Esophagus squamous epithelium (tissue), 5 donors: ENCODE measurements at regions not wholly inside any gene's neighbourhood (a gene's known extent, or its start where the extent isn't known, plus 50 kb on each side); places are given as distances from the start of the nearest gene placed in this dataset.

Source experiments
- DNase-seq: peaks from one replicate; lab custom pipeline; 2025; lab: John Stamatoyannopoulos, UW
- H3K27ac ChIP-seq, 4 donors: fragments of 200-600 bp; sonication (generic); one replicate each; pipeline ENCODE4 v1.5.1; 2016 to 2019; ENCODE audit warnings: mild to moderate bottlenecking in 1 of 4
- H3K27me3 ChIP-seq, 4 donors: fragments of 200-600 bp; sonication (generic); 1 replicate in 3 of 4; 2 replicates in 1 of 4; pipeline versions ENCODE4 v1.5.1 to v1.6.0; 2017 to 2021; ENCODE audit warnings: antibody characterized with exemption in 1 of 4
- H3K36me3 ChIP-seq, 3 donors: fragments of 200-600 bp; sonication (generic); one replicate each; pipeline ENCODE4 v1.5.1; 2016 to 2019
- H3K4me1 ChIP-seq, 3 donors: fragments of 200-600 bp; sonication (generic); one replicate each; pipeline ENCODE4 v1.5.1; 2017 to 2019
- H3K4me3 ChIP-seq, 4 donors: fragments of 200-600 bp; sonication (generic); 1 replicate in 3 of 4; 2 replicates in 1 of 4; pipeline ENCODE4 v1.5.1; 2016 to 2019; ENCODE audit warnings: mild to moderate bottlenecking in 2 of 4, moderate library complexity in 1 of 4
- H3K9me3 ChIP-seq, 3 donors: fragments of 200-600 bp; sonication (generic); one replicate each; pipeline ENCODE4 v1.5.1; 2016 to 2019
- POLR2A ChIP-seq, 4 donors: fragments of 450-650 bp; IDR thresholded peaks; one replicate each; pipeline ENCODE4 v1.6.1; 2017; ENCODE audit warnings: antibody characterized with exemption in 4 of 4, mild to moderate bottlenecking in 4 of 4, moderate library complexity in 3 of 4
- WGBS, 2 donors: methylation state at CpG; one replicate each; pipeline ENCODE4 v1.1.5; 2018; 5-methylcytosine and 5-hydroxymethylcytosine counted together
- intact Hi-C: fragments of 100-400 bp; cut with DNase I; formaldehyde crosslinking; loops from one replicate; pipeline ENCODE4 v1.15.0; 2022
- TF ChIP-seq, protein P1 (sequence below), 6 experiments: fragments of 450-650 bp in 4 of 6; fragments of 200-600 bp in 2 of 6; sonication (generic) in 2 of 6; IDR thresholded peaks; one replicate each; pipeline ENCODE4 v1.5.1; 2016 to 2019; ENCODE audit warnings: antibody characterized with exemption in 6 of 6, mild to moderate bottlenecking in 4 of 6, moderate library complexity in 4 of 6
- donor health status: DM: yes; HTN: yes; CAD: no.

DNA sequence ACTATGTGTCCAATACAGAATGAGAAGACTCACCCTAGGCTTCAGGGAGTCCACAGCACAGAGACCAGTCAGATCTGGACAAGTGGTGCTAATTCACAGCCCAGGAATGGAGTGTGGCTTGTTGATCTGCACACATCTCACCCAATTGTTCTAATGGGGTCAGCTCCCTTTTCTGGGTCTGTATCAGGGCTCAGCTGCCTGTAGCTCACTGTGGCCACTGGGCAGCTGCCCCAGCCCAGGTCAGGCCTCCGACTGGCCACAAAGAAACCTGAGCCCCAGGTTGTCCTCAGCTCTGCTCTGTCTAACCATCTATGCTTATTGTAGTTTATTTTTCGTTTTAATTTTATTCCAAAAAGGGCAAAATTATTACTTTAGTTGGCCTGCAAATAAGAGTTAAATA is 202.3 kb upstream of the RAB6C start:
- H3K36me3 ChIP-seq: no peaks in the 10 kb centered on the region
- WGBS, 2 donors: 70 to 86% methylated on average over 2 of the region's 2 CpGs
- intact Hi-C loops: no loop called here
- no peak overlapping the region for H3K4me3 ChIP-seq
- no peaks in the 10 kb centered on the region for H3K4me1 ChIP-seq
- no peak for DNase-seq
- no peaks in the 10 kb centered on the region for H3K9me3 ChIP-seq
- TF ChIP-seq POLR2A (IDR thresholded peaks at IDR 0.05): no peak
- TF ChIP-seq, protein P1, sequence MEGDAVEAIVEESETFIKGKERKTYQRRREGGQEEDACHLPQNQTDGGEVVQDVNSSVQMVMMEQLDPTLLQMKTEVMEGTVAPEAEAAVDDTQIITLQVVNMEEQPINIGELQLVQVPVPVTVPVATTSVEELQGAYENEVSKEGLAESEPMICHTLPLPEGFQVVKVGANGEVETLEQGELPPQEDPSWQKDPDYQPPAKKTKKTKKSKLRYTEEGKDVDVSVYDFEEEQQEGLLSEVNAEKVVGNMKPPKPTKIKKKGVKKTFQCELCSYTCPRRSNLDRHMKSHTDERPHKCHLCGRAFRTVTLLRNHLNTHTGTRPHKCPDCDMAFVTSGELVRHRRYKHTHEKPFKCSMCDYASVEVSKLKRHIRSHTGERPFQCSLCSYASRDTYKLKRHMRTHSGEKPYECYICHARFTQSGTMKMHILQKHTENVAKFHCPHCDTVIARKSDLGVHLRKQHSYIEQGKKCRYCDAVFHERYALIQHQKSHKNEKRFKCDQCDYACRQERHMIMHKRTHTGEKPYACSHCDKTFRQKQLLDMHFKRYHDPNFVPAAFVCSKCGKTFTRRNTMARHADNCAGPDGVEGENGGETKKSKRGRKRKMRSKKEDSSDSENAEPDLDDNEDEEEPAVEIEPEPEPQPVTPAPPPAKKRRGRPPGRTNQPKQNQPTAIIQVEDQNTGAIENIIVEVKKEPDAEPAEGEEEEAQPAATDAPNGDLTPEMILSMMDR (IDR thresholded peaks at IDR 0.05): no peak
- H3K27me3 ChIP-seq: peaks cover 0 to 25% (median 0%) of the 10 kb centered on the region in 4 donors
- no peak overlapping the region for H3K27ac ChIP-seq

DNA sequence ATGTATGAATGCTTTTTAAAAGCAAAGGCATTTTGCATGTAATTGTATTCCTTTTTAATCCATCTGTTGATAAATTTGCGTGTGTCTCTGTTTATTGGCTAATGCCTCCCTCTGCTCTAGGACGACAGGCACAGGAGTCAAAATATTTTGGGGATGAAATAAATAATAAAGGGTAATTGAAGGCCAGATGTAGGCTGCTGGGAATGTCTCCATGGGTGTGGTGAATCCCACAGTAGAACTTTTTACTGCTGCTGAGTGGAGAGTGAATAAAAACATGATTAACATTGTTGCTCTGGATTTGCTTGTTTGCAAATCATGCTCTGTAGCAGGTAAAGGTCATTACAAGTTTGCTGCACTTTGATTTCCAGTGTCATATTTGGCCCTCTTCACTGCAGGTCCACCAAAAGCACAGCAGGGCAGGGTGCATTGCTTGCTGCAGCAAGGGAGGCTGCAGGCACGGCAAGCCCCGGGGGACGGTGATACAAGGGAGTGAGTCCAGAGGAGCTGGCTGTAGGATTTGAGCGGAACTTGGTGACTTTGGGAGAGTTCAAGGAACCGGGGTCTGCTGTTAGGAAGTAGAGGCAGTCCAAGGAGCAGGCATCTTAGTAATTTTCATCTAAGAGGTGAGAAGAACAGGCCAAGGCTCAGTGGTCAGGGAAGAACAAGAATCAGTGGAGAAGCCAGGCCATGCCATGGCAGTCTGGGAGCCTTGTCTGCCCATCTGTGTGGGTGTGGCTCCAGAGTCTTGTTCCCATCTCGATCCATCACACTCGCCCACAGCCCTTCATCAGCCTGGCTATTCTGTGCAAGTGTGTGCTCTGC is 201.5 kb upstream of the RAB6C start:
- Histone ChIP-seq H3K4me3 (no peak overlapping the region), H3K27ac (no peak overlapping the region), H3K9me3 (no peaks in the 10 kb centered on the region), H3K27me3 (peaks cover 0 to 31% (median 0%) of the 10 kb centered on the region in 4 donors), H3K4me1 (no peaks in the 10 kb centered on the region), H3K36me3 (no peaks in the 10 kb centered on the region)
- TF ChIP-seq, protein P1 (IDR thresholded peaks at IDR 0.05): no peak
- TF ChIP-seq POLR2A (IDR thresholded peaks at IDR 0.05): no peak
- WGBS, 2 donors: 66 to 74% methylated on average over 3 to 8 of the region's 9 CpGs
- intact Hi-C loops: no loop called here
- no peak for DNase-seq

DNA sequence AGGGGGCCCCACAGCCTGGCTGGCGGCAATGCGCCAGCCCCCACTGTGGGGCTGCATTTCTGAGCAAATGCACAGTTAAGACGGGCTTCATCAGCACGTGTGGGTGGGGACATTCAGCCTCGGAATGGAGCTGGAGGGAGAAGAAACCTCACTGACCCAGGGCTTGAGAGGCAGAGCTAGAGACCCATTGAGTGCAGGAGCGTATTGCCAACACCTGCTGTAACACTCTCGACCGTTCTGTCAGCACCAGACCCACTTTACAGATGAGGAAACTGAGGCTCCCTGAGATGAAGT is 200.9 kb upstream of the RAB6C start:
- Histone ChIP-seq H3K9me3 (no peaks in the 10 kb centered on the region), H3K36me3 (no peaks in the 10 kb centered on the region), H3K27me3 (peaks cover 0 to 31% (median 0%) of the 10 kb centered on the region in 4 donors), H3K4me1 (no peaks in the 10 kb centered on the region), H3K27ac (no peak overlapping the region), H3K4me3 (no peak overlapping the region)
- no peak for TF ChIP-seq POLR2A (IDR thresholded peaks at IDR 0.05)
- TF ChIP-seq, protein P1 (IDR thresholded peaks at IDR 0.05): no peak
- no peak for DNase-seq
- 77 to 95% methylated on average over 7 to 8 of the region's 8 CpGs for WGBS, 2 donors
- intact Hi-C loops: no loop called here

DNA sequence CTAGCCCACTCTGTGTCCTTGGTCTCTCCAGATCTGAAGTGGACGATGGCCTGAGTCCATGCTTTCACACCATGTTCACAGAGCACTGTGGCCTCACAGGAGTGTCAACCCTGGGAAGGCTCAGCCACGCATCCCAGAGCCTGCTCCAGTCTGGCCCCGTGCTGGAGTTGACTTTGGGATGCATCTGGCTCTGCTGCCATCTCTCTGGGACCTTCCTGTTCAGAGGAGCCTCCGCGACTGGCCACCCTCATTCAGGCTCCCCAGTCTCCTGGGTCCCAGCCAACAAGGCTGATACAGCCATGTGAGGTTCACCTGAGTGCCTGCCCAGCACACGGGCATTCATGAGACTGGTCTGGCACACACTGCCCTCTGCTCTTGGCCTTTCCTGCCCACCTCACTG is 199.7 kb upstream of the RAB6C start:
- no peak overlapping the region for H3K4me3 ChIP-seq
- H3K36me3 ChIP-seq: no peaks in the 10 kb centered on the region
- peaks cover 0 to 31% (median 0%) of the 10 kb centered on the region in 4 donors for H3K27me3 ChIP-seq
- intact Hi-C loops: no loop called here
- TF ChIP-seq, protein P1 (IDR thresholded peaks at IDR 0.05): no peak
- no peak for TF ChIP-seq POLR2A (IDR thresholded peaks at IDR 0.05)
- WGBS, 2 donors: 85 to 90% methylated on average over 2 to 3 of the region's 6 CpGs
- no peaks in the 10 kb centered on the region for H3K4me1 ChIP-seq
- H3K9me3 ChIP-seq: no peaks in the 10 kb centered on the region
- DNase-seq: no peak
- no peak overlapping the region for H3K27ac ChIP-seq

DNA sequence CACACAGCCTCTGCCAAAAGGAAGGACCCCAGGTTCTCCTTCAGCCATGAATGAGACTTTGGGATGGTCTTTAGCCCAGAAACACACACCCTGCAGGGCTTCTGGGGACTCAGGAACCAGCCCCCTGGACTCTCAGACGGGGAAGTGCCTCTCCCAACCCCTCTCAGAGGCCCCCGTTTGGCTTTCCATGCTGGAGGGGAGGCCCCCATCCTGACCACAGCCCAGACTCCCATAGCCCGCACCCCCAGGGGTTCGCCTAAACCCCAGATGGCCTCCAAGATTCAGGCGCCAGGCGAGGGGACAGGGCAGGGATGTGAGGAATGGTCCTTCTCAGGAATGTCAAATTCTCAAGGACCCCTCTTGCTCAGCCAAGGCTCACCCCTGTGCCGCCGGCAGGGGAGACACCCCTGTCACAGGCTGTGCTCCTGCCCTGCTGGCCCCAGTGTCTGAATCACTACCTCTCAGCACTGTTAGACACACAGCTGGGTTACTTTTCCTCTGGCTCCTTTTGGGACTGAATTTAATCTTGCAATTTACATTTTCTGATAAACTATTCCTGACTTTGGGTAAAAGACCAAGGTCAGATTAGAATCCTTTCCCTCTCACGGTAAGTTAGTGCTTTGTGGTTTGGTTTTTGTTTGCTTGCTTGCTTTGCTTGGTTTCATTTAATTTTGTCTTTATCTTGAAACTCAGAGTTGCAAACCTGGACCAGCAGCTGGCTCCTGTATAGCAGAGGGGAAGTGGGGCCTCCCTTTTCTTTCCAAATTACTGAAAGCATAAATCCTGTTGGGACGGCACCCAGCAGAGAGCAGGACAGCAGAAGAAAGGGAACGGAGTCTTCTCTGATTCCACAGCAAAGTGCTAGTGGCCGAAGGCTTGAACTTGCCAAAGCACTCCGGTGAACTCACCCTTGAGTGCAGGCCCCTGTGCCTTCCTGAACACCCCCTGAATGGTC is 198.9 kb upstream of the RAB6C start:
- H3K4me3 ChIP-seq: no peak overlapping the region
- H3K9me3 ChIP-seq: no peaks in the 10 kb centered on the region
- intact Hi-C loops: no loop called here
- peaks cover 0 to 31% (median 0%) of the 10 kb centered on the region in 4 donors for H3K27me3 ChIP-seq
- no peak for DNase-seq
- 39 to 55% methylated on average over 2 to 5 of the region's 13 CpGs for WGBS, 2 donors
- no peaks in the 10 kb centered on the region for H3K36me3 ChIP-seq
- TF ChIP-seq, protein P1 (IDR thresholded peaks at IDR 0.05): no peak
- TF ChIP-seq POLR2A (IDR thresholded peaks at IDR 0.05): no peak
- H3K27ac ChIP-seq: no peak overlapping the region
- H3K4me1 ChIP-seq: no peaks in the 10 kb centered on the region
